ENCODE measurements at regions not wholly inside any gene's neighbourhood (a gene's known extent, or its start where the extent isn't known, plus 50 kb on each side); places are given as distances from the start of the nearest gene placed in this dataset.

- DNase-seq (ENCODE audit: low spot score) = peak; percentile 96
Measured at GRCh38 chr11:35077709-35078469, 61.1 kb upstream of the CD44 start.

- DNase-seq (ENCODE audit: low spot score) = no peak
Measured at GRCh38 chr11:35078470-35078735, 60.6 kb upstream of the CD44 start.

- no peak for DNase-seq (ENCODE audit: low spot score)
Measured at GRCh38 chr11:35079611-35080010, 59.4 kb upstream of the CD44 start.

- DNase-seq (ENCODE audit: low spot score) = peak; percentile 89
Measured at GRCh38 chr11:35082321-35083180, 56.4 kb upstream of the CD44 start.

- DNase-seq (ENCODE audit: low spot score) = no peak
Measured at GRCh38 chr11:35083181-35083430, 55.9 kb upstream of the CD44 start.

GRCh38 chr11:35083431-35084238, 55.3 kb upstream of the CD44 start:
- peak; percentile 72 for DNase-seq (ENCODE audit: low spot score)

GRCh38 chr11:35084817-35085440, 54.0 kb upstream of the CD44 start:
- no peak for DNase-seq (ENCODE audit: low spot score)

- no peak for DNase-seq (ENCODE audit: low spot score)
Measured at GRCh38 chr11:35085531-35086165, 53.3 kb upstream of the CD44 start.

GRCh38 chr11:35087648-35088047, 51.3 kb upstream of the CD44 start:
- DNase-seq (ENCODE audit: low spot score) = no peak

- DNase-seq (ENCODE audit: low spot score) = no peak
Measured at GRCh38 chr11:35088226-35088625, 50.7 kb upstream of the CD44 start.

GRCh38 chr11:35088676-35089075, 50.3 kb upstream of the CD44 start:
- peak; percentile 54 for DNase-seq (ENCODE audit: low spot score)
